Gastroesophageal sphincter (tissue), 4 donors: ENCODE measurements at regions not wholly inside any gene's neighbourhood (a gene's known extent, or its start where the extent isn't known, plus 50 kb on each side); places are given as distances from the start of the nearest gene placed in this dataset.

ENCODE experiments used
- ATAC-seq: fragments of 150-250 bp; one replicate; pipeline ENCODE4 v1.9.1; 2016; ENCODE audit warnings: mild to moderate bottlenecking, moderate library complexity
- H3K27ac ChIP-seq, 4 donors: fragments of 200-600 bp; sonication (generic) in 3 of 4; 1 replicate in 3 of 4; 2 replicates in 1 of 4; pipeline ENCODE4 v1.5.1; 2016 to 2019
- H3K27me3 ChIP-seq: fragments of 200-600 bp; sonication (generic); one replicate; pipeline ENCODE4 v1.5.1; 2019
- H3K36me3 ChIP-seq, 2 donors: fragments of 200-600 bp; sonication (generic); one replicate each; pipeline ENCODE4 v1.5.1; 2019; ENCODE audit warnings: control low read depth in 1 of 2
- H3K4me1 ChIP-seq, 3 donors: fragments of 200-600 bp; sonication (generic); 1 replicate in 2 of 3; 2 replicates in 1 of 3; pipeline ENCODE4 v1.5.1; 2016 to 2019; ENCODE audit warnings: control low read depth in 2 of 3
- H3K4me3 ChIP-seq, 2 donors: fragments of 200-600 bp; sonication (generic); one replicate each; pipeline ENCODE4 v1.5.1; 2019; ENCODE audit warnings: mild to moderate bottlenecking in 1 of 2, moderate library complexity in 1 of 2
- H3K9me3 ChIP-seq, 3 donors: fragments of 200-600 bp; sonication (generic); one replicate each; pipeline ENCODE4 v1.5.1; 2017 to 2019; ENCODE audit warnings: control low read depth in 2 of 3
- EP300 ChIP-seq: sonication (generic); formaldehyde crosslinking; IDR thresholded peaks from one replicate; pipeline ENCODE4 v1.6.1; 2017; ENCODE audit warnings: antibody characterized with exemption, mild to moderate bottlenecking
- POLR2A ChIP-seq, 2 donors: fragments of 450-650 bp; IDR thresholded peaks; one replicate each; pipeline ENCODE4 v1.6.1; 2017; ENCODE audit warnings: antibody characterized with exemption in 2 of 2, mild to moderate bottlenecking in 2 of 2, moderate library complexity in 1 of 2
- POLR2AphosphoS5 ChIP-seq: sonication (generic); formaldehyde crosslinking; IDR thresholded peaks from one replicate; pipeline ENCODE4 v1.6.1; 2017; ENCODE audit warnings: antibody characterized with exemption
- WGBS, 2 donors: methylation state at CpG; one replicate each; pipeline ENCODE4 v1.1.5; 2018; ENCODE audit warnings: low coverage in 1 of 2; 5-methylcytosine and 5-hydroxymethylcytosine counted together
- TF ChIP-seq, protein P1 (sequence below), 4 experiments: fragments of 200-600 bp in 2 of 4; fragments of 450-650 bp in 2 of 4; sonication (generic) in 1 of 4; IDR thresholded peaks; one replicate each; pipeline ENCODE4 v1.5.1; 2017 to 2019; ENCODE audit warnings: antibody characterized with exemption in 4 of 4, mild to moderate bottlenecking in 2 of 4, moderate library complexity in 2 of 4

DNA sequence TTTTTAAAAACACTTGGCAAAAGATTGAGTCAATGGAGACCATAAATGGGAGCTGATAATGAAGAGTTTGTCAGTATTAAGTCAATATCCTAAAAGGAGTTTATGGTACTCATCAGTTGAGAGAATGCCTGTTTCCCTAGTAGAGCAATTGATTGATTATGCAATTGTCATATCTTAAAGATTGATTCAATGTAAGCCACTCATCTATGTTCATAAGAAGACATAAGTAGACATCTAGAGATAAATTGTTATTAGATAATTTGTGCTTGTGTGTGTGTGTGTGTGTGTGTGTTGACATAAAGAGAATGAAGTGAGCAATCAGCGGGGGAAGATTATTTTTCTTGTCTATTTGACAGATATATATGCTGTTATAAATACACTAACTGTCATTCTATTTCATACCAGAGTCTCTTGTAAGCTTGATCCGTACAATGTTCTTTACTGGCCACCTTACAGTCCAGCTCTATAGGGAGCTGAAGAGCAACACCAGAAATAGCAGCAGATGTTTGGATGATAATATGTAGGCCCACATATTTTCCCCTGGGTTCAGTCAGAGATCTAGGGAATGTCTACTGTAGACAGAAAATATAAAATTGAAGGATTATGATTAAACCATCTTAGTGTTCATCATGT, 848.6 kb upstream of the EPHA6 start:
- Histone ChIP-seq H3K9me3 (no peaks in the 10 kb centered on the region), H3K4me1 (no peaks in the 10 kb centered on the region), H3K4me3 (no peak overlapping the region), H3K27ac (no peak overlapping the region), H3K27me3 (no peaks in the 10 kb centered on the region), H3K36me3 (no peaks in the 10 kb centered on the region)
- no peak for ATAC-seq
- WGBS, 2 donors: 48 to 63% methylated on average over 2 of the region's 2 CpGs
- no peak for TF ChIP-seq POLR2A (IDR thresholded peaks at IDR 0.05)
- TF ChIP-seq, protein P1, sequence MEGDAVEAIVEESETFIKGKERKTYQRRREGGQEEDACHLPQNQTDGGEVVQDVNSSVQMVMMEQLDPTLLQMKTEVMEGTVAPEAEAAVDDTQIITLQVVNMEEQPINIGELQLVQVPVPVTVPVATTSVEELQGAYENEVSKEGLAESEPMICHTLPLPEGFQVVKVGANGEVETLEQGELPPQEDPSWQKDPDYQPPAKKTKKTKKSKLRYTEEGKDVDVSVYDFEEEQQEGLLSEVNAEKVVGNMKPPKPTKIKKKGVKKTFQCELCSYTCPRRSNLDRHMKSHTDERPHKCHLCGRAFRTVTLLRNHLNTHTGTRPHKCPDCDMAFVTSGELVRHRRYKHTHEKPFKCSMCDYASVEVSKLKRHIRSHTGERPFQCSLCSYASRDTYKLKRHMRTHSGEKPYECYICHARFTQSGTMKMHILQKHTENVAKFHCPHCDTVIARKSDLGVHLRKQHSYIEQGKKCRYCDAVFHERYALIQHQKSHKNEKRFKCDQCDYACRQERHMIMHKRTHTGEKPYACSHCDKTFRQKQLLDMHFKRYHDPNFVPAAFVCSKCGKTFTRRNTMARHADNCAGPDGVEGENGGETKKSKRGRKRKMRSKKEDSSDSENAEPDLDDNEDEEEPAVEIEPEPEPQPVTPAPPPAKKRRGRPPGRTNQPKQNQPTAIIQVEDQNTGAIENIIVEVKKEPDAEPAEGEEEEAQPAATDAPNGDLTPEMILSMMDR (IDR thresholded peaks at IDR 0.05): no peak
- TF ChIP-seq EP300: no peak
- no peak for TF ChIP-seq POLR2AphosphoS5

DNA sequence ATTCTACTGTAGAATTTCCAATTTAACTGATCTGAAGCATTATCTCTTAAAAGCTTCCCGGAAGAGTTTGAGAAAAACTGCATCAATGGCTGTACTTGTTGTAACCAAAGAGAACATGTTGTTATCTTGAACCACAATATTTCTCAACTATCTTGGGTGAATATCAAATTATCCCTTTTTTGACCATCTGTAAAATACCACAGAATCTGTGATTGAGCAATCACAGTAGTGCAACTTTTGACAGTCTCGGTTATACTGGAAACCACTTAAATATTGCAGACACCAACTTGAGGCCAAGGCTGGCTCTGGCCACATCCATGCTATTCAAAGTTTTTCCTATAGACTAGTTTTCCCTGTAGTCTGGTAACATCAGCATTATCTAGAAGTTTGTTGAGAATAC, 842.8 kb upstream of the EPHA6 start:
- Histone ChIP-seq H3K36me3 (no peaks in the 10 kb centered on the region), H3K4me3 (no peak overlapping the region), H3K27me3 (no peaks in the 10 kb centered on the region), H3K27ac (peak overlapping the region in 2 of 4 donors; percentile 42 to 61), H3K4me1 (no peaks in the 10 kb centered on the region), H3K9me3 (no peaks in the 10 kb centered on the region)
- WGBS, 2 donors: 76 to 81% methylated on average over 2 of the region's 2 CpGs
- peak; percentile 92 for ATAC-seq
- TF ChIP-seq POLR2A (IDR thresholded peaks at IDR 0.05) (no peak), POLR2AphosphoS5 (peak; percentile 38)

DNA sequence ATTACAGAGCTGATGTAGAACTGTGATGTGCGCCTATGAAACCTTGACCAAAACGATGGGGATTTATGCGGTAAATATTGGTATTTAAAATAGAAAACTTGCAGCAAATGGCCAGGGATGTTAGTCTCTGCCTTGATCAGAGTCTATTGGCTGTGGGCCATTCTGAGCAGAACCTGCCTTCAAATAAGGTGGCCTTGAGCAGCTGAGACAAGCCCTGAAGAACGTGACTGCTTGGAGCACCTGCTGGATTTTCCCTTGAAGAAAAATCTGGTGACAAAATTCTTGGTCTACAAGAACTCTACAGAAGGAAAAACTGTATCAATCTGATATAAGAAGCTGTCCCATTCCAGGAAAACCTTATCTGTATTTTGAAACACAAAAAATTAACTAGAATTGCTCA, 820.1 kb upstream of the EPHA6 start:
- Histone ChIP-seq H3K9me3 (no peaks in the 10 kb centered on the region), H3K27me3 (no peaks in the 10 kb centered on the region), H3K4me1 (no peaks in the 10 kb centered on the region), H3K36me3 (no peaks in the 10 kb centered on the region), H3K27ac (no peak overlapping the region), H3K4me3 (no peak overlapping the region)
- ATAC-seq: no peak
- TF ChIP-seq POLR2A (IDR thresholded peaks at IDR 0.05): no peak
- TF ChIP-seq POLR2AphosphoS5: no peak
- TF ChIP-seq EP300: no peak
- TF ChIP-seq, protein P1 (IDR thresholded peaks at IDR 0.05): no peak
- 78 to 94% methylated on average over 3 to 4 of the region's 4 CpGs for WGBS, 2 donors

DNA sequence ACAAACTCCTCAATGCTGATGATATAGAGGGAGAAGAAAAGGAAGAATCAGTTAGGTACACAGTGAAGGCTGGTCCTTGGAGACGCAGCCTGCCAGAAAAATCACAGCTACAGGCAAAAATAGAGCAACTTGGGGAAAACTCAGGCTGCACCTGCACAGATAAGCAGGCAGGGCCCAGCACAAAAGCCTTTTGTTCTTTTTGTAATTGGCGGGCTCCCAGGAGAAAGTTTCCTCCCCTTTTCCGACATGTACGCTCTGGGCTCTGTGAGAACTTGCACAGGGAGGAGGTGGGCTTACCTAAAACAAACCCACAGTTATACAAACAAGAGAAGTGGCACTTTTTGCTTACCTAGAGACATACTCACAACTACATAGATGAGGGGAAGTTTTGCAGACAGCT, 813.4 kb upstream of the EPHA6 start:
- Histone ChIP-seq H3K4me1 (no peaks in the 10 kb centered on the region), H3K4me3 (no peak overlapping the region), H3K27ac (no peak overlapping the region), H3K36me3 (no peaks in the 10 kb centered on the region), H3K27me3 (no peaks in the 10 kb centered on the region), H3K9me3 (no peaks in the 10 kb centered on the region)
- WGBS, 2 donors: 71 to 87% methylated on average over 1 to 4 of the region's 4 CpGs
- TF ChIP-seq POLR2AphosphoS5 (no peak), POLR2A (IDR thresholded peaks at IDR 0.05) (no peak), EP300 (no peak)
- TF ChIP-seq, protein P1 (IDR thresholded peaks at IDR 0.05): no peak
- no peak for ATAC-seq

DNA sequence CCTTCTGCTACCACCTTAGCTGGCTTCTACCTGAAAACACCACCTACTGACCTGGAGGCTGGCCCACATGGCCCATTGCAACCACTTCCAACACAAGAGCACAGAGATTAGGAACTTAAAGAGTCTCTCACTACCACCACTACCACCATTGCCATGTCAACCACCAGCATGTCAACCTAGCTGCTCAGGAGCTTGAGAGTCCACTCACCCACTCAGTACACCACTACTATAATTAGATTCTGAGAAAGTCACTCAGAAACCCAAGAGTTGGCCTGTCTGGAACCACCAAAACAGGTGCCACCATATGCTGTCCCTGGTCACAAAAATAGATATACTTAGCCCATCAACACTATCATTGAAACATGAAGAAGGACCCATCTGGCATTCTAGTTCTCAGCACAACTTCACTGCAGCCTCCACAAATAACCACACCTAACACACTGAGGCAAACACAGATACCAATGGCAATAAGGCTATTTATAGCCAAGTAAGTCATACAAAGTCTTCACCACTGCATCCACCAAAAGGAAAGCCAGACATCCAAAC, 806.7 kb upstream of the EPHA6 start:
- Histone ChIP-seq H3K4me1 (no peaks in the 10 kb centered on the region), H3K4me3 (no peak overlapping the region), H3K36me3 (no peaks in the 10 kb centered on the region), H3K27ac (no peak overlapping the region), H3K9me3 (no peaks in the 10 kb centered on the region), H3K27me3 (no peaks in the 10 kb centered on the region)
- TF ChIP-seq POLR2A (IDR thresholded peaks at IDR 0.05) (no peak), POLR2AphosphoS5 (no peak), EP300 (no peak)
- TF ChIP-seq, protein P1 (IDR thresholded peaks at IDR 0.05): no peak
- no peak for ATAC-seq
